Body of pancreas (tissue), 4 donors: ENCODE measurements at regions not wholly inside any gene's neighbourhood (a gene's known extent, or its start where the extent isn't known, plus 50 kb on each side); places are given as distances from the start of the nearest gene placed in this dataset.
"Not testable (repeated sequence)": the region's sequence is repeated elsewhere in the genome, so short reads cannot be mapped to it uniquely, and the experiment has no call there.

Experiments used
- ATAC-seq: fragments of 150-250 bp; one replicate; pipeline ENCODE4 v1.9.1; 2016
- DNase-seq, 4 donors: peaks; one replicate each; pipeline ENCODE4 v3.0.0-alpha.2; 2019
- H3K27ac ChIP-seq, 4 donors: fragments of 200-600 bp; sonication (generic); 1 replicate in 3 of 4; 2 replicates in 1 of 4; pipeline versions ENCODE4 v1.5.1 to v1.6.1; 2016 to 2019; ENCODE audit warnings: mild to moderate bottlenecking in 1 of 4, mixed read lengths in 1 of 4, moderate library complexity in 1 of 4
- H3K27me3 ChIP-seq, 2 donors: fragments of 200-600 bp; sonication (generic); one replicate each; pipeline ENCODE4 v1.6.0; 2016; ENCODE audit warnings: mild to moderate bottlenecking in 1 of 2
- H3K36me3 ChIP-seq, 2 donors: fragments of 200-600 bp; sonication (generic); replicated peaks in 1 of 2; 2 replicates each; pipeline ENCODE4 v1.5.1; 2016; ENCODE audit warnings: low read depth in 2 of 2; ENCODE audit not compliant: insufficient read depth in 1 of 2
- H3K4me1 ChIP-seq: fragments of 200-600 bp; sonication (generic); one replicate; pipeline ENCODE4 v1.6.0; 2016
- H3K4me3 ChIP-seq, 2 donors: fragments of 200-600 bp; sonication (generic); 1 replicate in 1 of 2; 2 replicates in 1 of 2; pipeline ENCODE4 v1.5.1; 2016 to 2019
- H3K9me3 ChIP-seq, 3 donors: fragments of 200-600 bp; sonication (generic); 1 replicate in 2 of 3; 2 replicates in 1 of 3; pipeline ENCODE4 v1.5.1; 2016
- CTCF ChIP-seq, 7 experiments: fragments of 450-650 bp in 4 of 7; fragments of 200-600 bp in 3 of 7; sonication (generic) in 3 of 7; IDR thresholded peaks; one replicate each; pipeline ENCODE4 v1.5.1; 2016 to 2019; ENCODE audit warnings: antibody characterized with exemption in 7 of 7
- POLR2A ChIP-seq, 3 donors: fragments of 450-650 bp; IDR thresholded peaks; one replicate each; pipeline ENCODE4 v1.6.1; 2016; ENCODE audit warnings: antibody characterized with exemption in 3 of 3, mild to moderate bottlenecking in 2 of 3
- WGBS, 2 donors: methylation state at CpG; one replicate each; pipeline ENCODE4 v1.1.5; 2017; 5-methylcytosine and 5-hydroxymethylcytosine counted together
- intact Hi-C: fragments of 100-400 bp; cut with DNase I; formaldehyde crosslinking; loops from one replicate; pipeline ENCODE4 v1.15.1; 2023

GRCh38 chr13:81872581-81872980 lies 1531.7 kb upstream of the SPRY2 start:
- DNase-seq: peak in 1 of 4 donors; percentile 23
- no peaks in the 10 kb centered on the region for H3K36me3 ChIP-seq
- H3K27me3 ChIP-seq: no peaks in the 10 kb centered on the region
- H3K27ac ChIP-seq: no peak overlapping the region
- H3K4me1 ChIP-seq: no peaks in the 10 kb centered on the region
- ATAC-seq: no peak
- H3K4me3 ChIP-seq: no peak overlapping the region
- intact Hi-C loops: no loop called here
- no peaks in the 10 kb centered on the region for H3K9me3 ChIP-seq
- no peak for TF ChIP-seq POLR2A (IDR thresholded peaks at IDR 0.05)
- peak; percentile 7 to 53 (median 43) for TF ChIP-seq CTCF (IDR thresholded peaks at IDR 0.05)
- 2 to 3% methylated on average over 3 of the region's 3 CpGs for WGBS, 2 donors

DNA sequence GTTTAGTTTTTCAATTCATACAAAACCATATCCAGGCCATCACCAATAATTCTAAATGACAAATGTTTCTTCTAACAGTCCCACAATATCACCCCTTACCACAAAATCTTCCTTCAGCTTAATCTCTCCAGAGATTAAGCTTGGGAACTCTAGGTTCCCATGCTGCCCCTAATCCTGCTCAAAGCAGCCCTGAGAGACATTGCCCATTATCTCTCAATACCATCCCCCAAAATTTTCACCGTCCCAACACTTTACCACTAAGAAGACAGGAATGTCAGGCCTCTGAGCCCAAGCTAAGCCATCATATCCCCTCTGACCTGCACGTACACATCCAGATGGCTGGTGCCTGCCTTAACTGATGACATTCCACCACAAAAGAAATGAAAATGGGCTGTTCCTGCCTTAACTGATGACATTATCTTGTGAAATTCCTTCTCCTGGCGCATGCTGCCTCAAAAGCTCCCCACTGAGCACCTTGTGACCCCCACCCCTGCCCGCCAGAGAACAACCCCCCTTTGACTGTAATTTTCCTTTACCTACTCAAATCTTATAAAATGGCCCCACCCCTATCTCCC lies 1530.9 kb upstream of the SPRY2 start:
- H3K27me3 ChIP-seq, H3K36me3 ChIP-seq, H3K4me1 ChIP-seq, intact Hi-C loops, ATAC-seq, H3K9me3 ChIP-seq, DNase-seq, H3K27ac ChIP-seq, H3K4me3 ChIP-seq: not testable (repeated sequence)
- WGBS, 2 donors: 70 to 81% methylated on average over 4 of the region's 4 CpGs

DNA sequence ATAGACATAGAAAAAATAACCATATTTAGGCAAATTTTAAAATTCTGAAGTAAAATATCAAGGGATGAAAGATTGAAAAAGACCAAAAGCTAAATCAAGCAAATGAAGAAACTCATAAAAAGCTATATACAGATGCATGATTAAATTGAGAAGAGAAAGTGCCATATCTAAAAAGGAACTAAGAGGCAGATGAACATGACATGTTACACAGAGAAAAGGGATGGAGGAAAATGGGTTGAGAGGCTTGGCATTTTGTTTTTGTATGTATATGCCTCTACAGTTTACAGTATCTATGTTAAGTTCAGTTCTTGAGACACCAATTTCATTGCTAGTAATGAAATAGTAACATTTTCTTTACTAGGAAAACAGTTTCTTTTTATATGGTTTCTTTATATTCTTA lies 1507.4 kb upstream of the SPRY2 start:
- intact Hi-C loops: no loop called here
- ATAC-seq: no peak
- TF ChIP-seq POLR2A (IDR thresholded peaks at IDR 0.05) (no peak), CTCF (IDR thresholded peaks at IDR 0.05) (no peak)

DNA sequence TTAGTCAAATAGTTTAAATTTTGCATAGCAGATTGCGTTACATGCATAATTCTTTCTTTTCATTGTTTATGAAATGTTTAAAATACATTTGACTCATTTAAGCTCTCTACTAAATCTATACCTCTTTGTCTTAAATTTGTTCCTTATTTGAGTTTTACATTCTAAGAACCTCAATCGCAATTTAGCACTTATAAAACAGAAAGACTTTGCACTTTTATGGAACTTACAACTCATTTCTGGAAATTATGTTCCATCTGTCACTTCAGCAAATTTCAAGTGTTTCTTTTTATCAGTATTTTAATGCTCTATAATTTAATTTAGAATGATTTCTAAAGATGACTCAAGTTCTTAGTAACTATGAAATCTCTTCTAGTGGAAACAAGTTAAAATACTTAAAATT lies 1505.8 kb upstream of the SPRY2 start:
- ATAC-seq (no peak), DNase-seq (no peak)
- TF ChIP-seq POLR2A (IDR thresholded peaks at IDR 0.05) (no peak), CTCF (IDR thresholded peaks at IDR 0.05) (no peak)
- Histone ChIP-seq H3K27ac (no peak overlapping the region), H3K36me3 (no peaks in the 10 kb centered on the region), H3K27me3 (no peaks in the 10 kb centered on the region), H3K4me3 (no peak overlapping the region), H3K9me3 (no peaks in the 10 kb centered on the region), H3K4me1 (no peaks in the 10 kb centered on the region)
- intact Hi-C loops: no loop called here
- 87 to 91% methylated on average over 2 of the region's 2 CpGs for WGBS, 2 donors

More for the DNA sequence above, 1507.4 kb upstream of the SPRY2 start:
- Histone ChIP-seq H3K36me3 (no peaks in the 10 kb centered on the region), H3K4me3 (no peak overlapping the region), H3K27ac (no peak overlapping the region), H3K27me3 (no peaks in the 10 kb centered on the region), H3K4me1 (no peaks in the 10 kb centered on the region), H3K9me3 (no peaks in the 10 kb centered on the region)
- no peak for DNase-seq

GRCh38 chr13:81821259-81821658 lies 1480.3 kb upstream of the SPRY2 start:
- DNase-seq: no peak
- intact Hi-C loops: no loop called here
- no peak overlapping the region for H3K27ac ChIP-seq
- no peaks in the 10 kb centered on the region for H3K36me3 ChIP-seq
- TF ChIP-seq CTCF (IDR thresholded peaks at IDR 0.05) (no peak), POLR2A (IDR thresholded peaks at IDR 0.05) (no peak)
- no peak for ATAC-seq
- WGBS, 2 donors: 85 to 91% methylated on average over 11 of the region's 11 CpGs
- H3K27me3 ChIP-seq: no peaks in the 10 kb centered on the region
- no peak overlapping the region for H3K4me3 ChIP-seq
- peaks cover 0 to 5% (median 0%) of the 10 kb centered on the region in 3 donors for H3K9me3 ChIP-seq
- no peaks in the 10 kb centered on the region for H3K4me1 ChIP-seq
